PC-9 (cell line): ENCODE measurements at regions not wholly inside any gene's neighbourhood (a gene's known extent, or its start where the extent isn't known, plus 50 kb on each side); places are given as distances from the start of the nearest gene placed in this dataset.

ENCODE experiments used
- BruUV-seq: library from RNA; stranded (reverse); fragments of 400-500 nt; replicated peaks from 2 replicates; lab custom pipeline; 2021; lab: Mats Ljungman, UMichigan
- CTCF ChIA-PET: fragments of 300-600 bp; sonication (Branson Sonifier 250); formaldehyde crosslinking; loops from one replicate; lab custom pipeline; 2022; ENCODE audit warnings: antibody characterized with exemption; lab: Charles Lee
- POLR2A ChIA-PET: fragments of 300-600 bp; sonication (Branson Sonifier 250); formaldehyde crosslinking; loops from one replicate; lab custom pipeline; 2022; ENCODE audit warnings: antibody characterized with exemption; ENCODE audit not compliant: unreplicated experiment; lab: Charles Lee
- DNase-seq, 2 experiments: peaks; one replicate each; pipeline versions ENCODE4 v3.0.0 to v3.0.0-alpha.2; 2015 to 2022; ENCODE audit warnings: mixed read lengths in 1 of 2
- H2AFZ ChIP-seq: fragments of 200-600 bp; sonication (generic); 2 replicates; pipeline ENCODE4 v1.8.1; 2017; ENCODE audit warnings: antibody characterized with exemption
- H3F3A ChIP-seq: fragments of 200-600 bp; sonication (generic); 2 replicates; pipeline ENCODE4 v1.8.1; 2017; ENCODE audit warnings: antibody characterized with exemption, mild to moderate bottlenecking, low read depth; ENCODE audit not compliant: insufficient read depth
- H3K27ac ChIP-seq: fragments of 200-600 bp; sonication (generic); 2 replicates; pipeline ENCODE4 v1.6.1; 2016; ENCODE audit warnings: mixed run types
- H3K27me3 ChIP-seq: fragments of 200-600 bp; sonication (generic); 2 replicates; pipeline ENCODE4 v1.6.1; 2016; ENCODE audit warnings: low read depth, mixed run types; ENCODE audit not compliant: insufficient read depth
- H3K36me3 ChIP-seq: fragments of 200-600 bp; sonication (generic); 2 replicates; pipeline ENCODE4 v1.6.1; 2016; ENCODE audit warnings: low read depth, mixed run types
- H3K4me1 ChIP-seq: fragments of 200-600 bp; sonication (generic); replicated peaks from 2 replicates; pipeline ENCODE4 v1.6.1; 2016; ENCODE audit warnings: mixed run types; ENCODE audit not compliant: insufficient read depth
- H3K4me2 ChIP-seq: fragments of 200-600 bp; sonication (generic); 2 replicates; pipeline ENCODE4 v1.6.1; 2017; ENCODE audit warnings: mixed run types
- H3K4me3 ChIP-seq: fragments of 200-600 bp; sonication (generic); 2 replicates; pipeline ENCODE4 v1.6.1; 2016; ENCODE audit warnings: mixed run types
- H3K79me2 ChIP-seq: fragments of 200-600 bp; sonication (generic); 2 replicates; pipeline ENCODE4 v1.6.1; 2017; ENCODE audit warnings: low read depth, mixed run types
- H3K9me2 ChIP-seq: fragments of 200-600 bp; sonication (generic); 2 replicates; pipeline ENCODE4 v1.8.1; 2017; ENCODE audit warnings: mild to moderate bottlenecking; ENCODE audit not compliant: insufficient read depth
- H3K9me3 ChIP-seq: fragments of 200-600 bp; sonication (generic); 2 replicates; pipeline ENCODE4 v1.8.1; 2016; ENCODE audit warnings: low read depth; ENCODE audit not compliant: insufficient read depth
- H4K20me1 ChIP-seq: fragments of 200-600 bp; sonication (generic); 2 replicates; pipeline ENCODE4 v1.8.1; 2017; ENCODE audit not compliant: insufficient read depth
- EZH2 ChIP-seq: fragments of 200-600 bp; sonication (generic); IDR thresholded peaks from 2 replicates; pipeline ENCODE4 v1.8.0; 2017; ENCODE audit warnings: antibody characterized with exemption, low read depth
- intact Hi-C: fragments of 100-400 bp; cut with micrococcal nuclease; formaldehyde crosslinking; loops from one replicate; pipeline ENCODE4 v1.10.0; 2022; ENCODE audit not compliant: unreplicated experiment
- TF ChIP-seq, protein P1 (sequence below): fragments of 200-600 bp; sonication (generic); conservative IDR thresholded peaks from 2 replicates; pipeline ENCODE4 v1.6.1; 2017; ENCODE audit warnings: mixed run types, antibody characterized with exemption, mild to moderate bottlenecking, moderate library complexity

- no peaks in the 10 kb centered on the region for H3K9me3 ChIP-seq
- H3K27me3 ChIP-seq, result no peaks in the 10 kb centered on the region
- no peaks in the 10 kb centered on the region for H3K79me2 ChIP-seq
- no peaks in the 10 kb centered on the region for H3K36me3 ChIP-seq
- H3F3A ChIP-seq, result no peaks in the 10 kb centered on the region
- H3K4me2 ChIP-seq, result no peak overlapping the region
- TF ChIP-seq, protein P1, sequence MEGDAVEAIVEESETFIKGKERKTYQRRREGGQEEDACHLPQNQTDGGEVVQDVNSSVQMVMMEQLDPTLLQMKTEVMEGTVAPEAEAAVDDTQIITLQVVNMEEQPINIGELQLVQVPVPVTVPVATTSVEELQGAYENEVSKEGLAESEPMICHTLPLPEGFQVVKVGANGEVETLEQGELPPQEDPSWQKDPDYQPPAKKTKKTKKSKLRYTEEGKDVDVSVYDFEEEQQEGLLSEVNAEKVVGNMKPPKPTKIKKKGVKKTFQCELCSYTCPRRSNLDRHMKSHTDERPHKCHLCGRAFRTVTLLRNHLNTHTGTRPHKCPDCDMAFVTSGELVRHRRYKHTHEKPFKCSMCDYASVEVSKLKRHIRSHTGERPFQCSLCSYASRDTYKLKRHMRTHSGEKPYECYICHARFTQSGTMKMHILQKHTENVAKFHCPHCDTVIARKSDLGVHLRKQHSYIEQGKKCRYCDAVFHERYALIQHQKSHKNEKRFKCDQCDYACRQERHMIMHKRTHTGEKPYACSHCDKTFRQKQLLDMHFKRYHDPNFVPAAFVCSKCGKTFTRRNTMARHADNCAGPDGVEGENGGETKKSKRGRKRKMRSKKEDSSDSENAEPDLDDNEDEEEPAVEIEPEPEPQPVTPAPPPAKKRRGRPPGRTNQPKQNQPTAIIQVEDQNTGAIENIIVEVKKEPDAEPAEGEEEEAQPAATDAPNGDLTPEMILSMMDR, result no peak
- TF ChIP-seq EZH2, result no peak
- H3K4me3 ChIP-seq, result no peak overlapping the region
- H3K9me2 ChIP-seq, result no peaks in the 10 kb centered on the region
- H3K4me1 ChIP-seq, result no peaks in the 10 kb centered on the region
- no TSS peak for BruUV-seq
- intact Hi-C loops, result no loop called here
- H3K27ac ChIP-seq, result no peak overlapping the region
- ChIA-PET CTCF (no interaction called here), POLR2A (no interaction called here)
- H4K20me1 ChIP-seq, result no peaks in the 10 kb centered on the region
- no peak for DNase-seq
- H2AFZ ChIP-seq, result no peak overlapping the region
Observed at GRCh38 chr6:74248966-74249365, 553.0 kb downstream of the CD109 start.

DNA sequence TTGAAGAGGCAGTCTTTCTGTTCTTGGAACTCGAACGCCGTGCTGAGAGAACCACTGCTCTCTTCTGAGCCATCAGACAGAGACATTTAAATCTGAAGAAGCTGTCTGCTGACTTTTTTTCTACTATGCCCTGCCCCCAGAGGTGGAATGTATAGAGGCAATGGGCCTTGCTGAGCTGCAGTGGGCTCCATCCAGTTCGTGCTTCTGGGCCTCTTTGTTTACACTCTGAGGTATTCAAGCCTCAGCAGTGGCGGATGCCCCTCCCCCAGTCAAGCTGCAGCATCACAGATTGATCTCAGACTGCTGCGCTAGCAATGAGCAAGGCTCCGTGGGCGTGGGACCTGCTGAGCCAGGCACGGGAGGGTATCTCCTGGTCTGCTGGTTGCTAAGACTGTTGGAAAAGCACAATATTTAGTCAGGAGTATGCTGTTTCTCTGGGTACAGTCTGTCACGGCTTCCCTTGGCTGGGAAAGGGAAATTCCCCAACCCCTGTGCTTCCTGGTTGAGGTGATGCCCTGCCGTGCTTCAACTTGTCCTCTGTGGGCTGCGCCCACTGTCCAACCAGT, 526.8 kb downstream of the CD109 start:
- Histone ChIP-seq H4K20me1 (no peaks in the 10 kb centered on the region), H3K4me3 (no peak overlapping the region), H3K4me1 (no peaks in the 10 kb centered on the region), H3K27ac (no peak overlapping the region), H3F3A (no peaks in the 10 kb centered on the region), H3K36me3 (no peaks in the 10 kb centered on the region), H2AFZ (no peak overlapping the region), H3K27me3 (no peaks in the 10 kb centered on the region), H3K9me2 (0 out of 2 replicates have a peak, but pooled peaks cover 8% of the 10 kb centered on the region), H3K9me3 (no peaks in the 10 kb centered on the region), H3K79me2 (no peaks in the 10 kb centered on the region), H3K4me2 (no peak overlapping the region)
- ChIA-PET POLR2A (no interaction called here), CTCF (no interaction called here)
- no peak for DNase-seq
- no peak for TF ChIP-seq EZH2
- TF ChIP-seq, protein P1, result no peak
- intact Hi-C loops, result no loop called here
- no TSS peak for BruUV-seq

- DNase-seq, result no peak
- Histone ChIP-seq H2AFZ (no peak overlapping the region), H3K4me3 (no peak overlapping the region), H3K4me2 (no peak overlapping the region), H3K9me2 (no peaks in the 10 kb centered on the region), H3F3A (no peaks in the 10 kb centered on the region), H3K4me1 (no peaks in the 10 kb centered on the region), H4K20me1 (no peaks in the 10 kb centered on the region), H3K79me2 (no peaks in the 10 kb centered on the region), H3K27ac (no peak overlapping the region), H3K9me3 (no peaks in the 10 kb centered on the region), H3K27me3 (no peaks in the 10 kb centered on the region), H3K36me3 (no peaks in the 10 kb centered on the region)
- POLR2A ChIA-PET, result no interaction called here
- no TSS peak for BruUV-seq
- intact Hi-C loops, result no loop called here
- TF ChIP-seq, protein P1, result no peak
- TF ChIP-seq EZH2, result no peak
- CTCF ChIA-PET, result no interaction called here
Observed at GRCh38 chr6:74213995-74214394, 518.0 kb downstream of the CD109 start.
